ENCODE measurements at regions not wholly inside any gene's neighbourhood (a gene's known extent, or its start where the extent isn't known, plus 50 kb on each side); places are given as distances from the start of the nearest gene placed in this dataset.

- Histone ChIP-seq H3K4me3 (no peak overlapping the region), H3K27me3 (no peaks in the 10 kb centered on the region), H3K27ac (no peak overlapping the region), H3K4me1 (ENCODE audit: insufficient read depth) (no peaks in the 10 kb centered on the region), H3K36me3 (no peaks in the 10 kb centered on the region), H3K9me3 (no peaks in the 10 kb centered on the region)
- TF ChIP-seq POLR2A (IDR thresholded peaks at IDR 0.05) (no peak), EP300 (IDR thresholded peaks at IDR 0.05) (no peak), CTCF (IDR thresholded peaks at IDR 0.05) (no peak)
- WGBS, 3 donors: 93 to 98% (median 96%) methylated on average over 1 of the region's 1 CpG
- no peak for DNase-seq
- intact Hi-C loops (cut with DNase I): no loop called here
Measured at GRCh38 chr3:177552051-177552450, 354.8 kb upstream of the TBL1XR1 start.

- no peaks in the 10 kb centered on the region for H3K27me3 ChIP-seq
- no peaks in the 10 kb centered on the region for H3K36me3 ChIP-seq
- whole genome bisulfite sequencing, 3 donors: 83 to 93% (median 89%) methylated on average over 2 of the region's 2 CpGs
- TF ChIP-seq CTCF (IDR thresholded peaks at IDR 0.05) (no peak), POLR2A (IDR thresholded peaks at IDR 0.05) (no peak), EP300 (IDR thresholded peaks at IDR 0.05) (no peak)
- intact Hi-C loops (cut with DNase I): no loop called here
- no peaks in the 10 kb centered on the region for H3K9me3 ChIP-seq
- no peak overlapping the region for H3K4me3 ChIP-seq
- no peaks in the 10 kb centered on the region for H3K4me1 ChIP-seq (ENCODE audit: insufficient read depth)
- no peak for DNase-seq
- H3K27ac ChIP-seq: no peak overlapping the region
Measured at GRCh38 chr3:177553012-177553411, 355.7 kb upstream of the TBL1XR1 start.

- no peaks in the 10 kb centered on the region for H3K4me1 ChIP-seq (ENCODE audit: insufficient read depth)
- H3K27ac ChIP-seq: no peak overlapping the region
- H3K36me3 ChIP-seq: no peaks in the 10 kb centered on the region
- WGBS, 3 donors: 71 to 86% (median 82%) methylated on average over 2 of the region's 2 CpGs
- no peak for DNase-seq
- TF ChIP-seq CTCF (IDR thresholded peaks at IDR 0.05): no peak
- TF ChIP-seq POLR2A (IDR thresholded peaks at IDR 0.05): no peak
- no peak for TF ChIP-seq EP300 (IDR thresholded peaks at IDR 0.05)
- H3K9me3 ChIP-seq: no peaks in the 10 kb centered on the region
- no peak overlapping the region for H3K4me3 ChIP-seq
- H3K27me3 ChIP-seq: no peaks in the 10 kb centered on the region
- intact Hi-C loops (cut with DNase I): no loop called here
Measured at GRCh38 chr3:177553579-177553978, 356.3 kb upstream of the TBL1XR1 start.

GRCh38 chr3:177554895-177555759 is 357.8 kb upstream of the TBL1XR1 start:
- no peak for TF ChIP-seq EP300 (IDR thresholded peaks at IDR 0.05)
- TF ChIP-seq POLR2A (IDR thresholded peaks at IDR 0.05): no peak
- TF ChIP-seq CTCF (IDR thresholded peaks at IDR 0.05): no peak

More at GRCh38 chr3:177554895-177555759, 357.8 kb upstream of the TBL1XR1 start:
- Histone ChIP-seq H3K27me3 (no peaks in the 10 kb centered on the region), H3K27ac (no peak overlapping the region), H3K4me1 (ENCODE audit: insufficient read depth) (no peaks in the 10 kb centered on the region), H3K36me3 (no peaks in the 10 kb centered on the region), H3K9me3 (no peaks in the 10 kb centered on the region), H3K4me3 (no peak overlapping the region)
- no peak for DNase-seq
- intact Hi-C loops (cut with DNase I): no loop called here
- WGBS, 3 donors: 86 to 90% (median 88%) methylated on average over 2 of the region's 2 CpGs

All from ovary (tissue), 7 donors.